ENCODE measurements at regions not wholly inside any gene's neighbourhood (a gene's known extent, or its start where the extent isn't known, plus 50 kb on each side); places are given as distances from the start of the nearest gene placed in this dataset.

DNA sequence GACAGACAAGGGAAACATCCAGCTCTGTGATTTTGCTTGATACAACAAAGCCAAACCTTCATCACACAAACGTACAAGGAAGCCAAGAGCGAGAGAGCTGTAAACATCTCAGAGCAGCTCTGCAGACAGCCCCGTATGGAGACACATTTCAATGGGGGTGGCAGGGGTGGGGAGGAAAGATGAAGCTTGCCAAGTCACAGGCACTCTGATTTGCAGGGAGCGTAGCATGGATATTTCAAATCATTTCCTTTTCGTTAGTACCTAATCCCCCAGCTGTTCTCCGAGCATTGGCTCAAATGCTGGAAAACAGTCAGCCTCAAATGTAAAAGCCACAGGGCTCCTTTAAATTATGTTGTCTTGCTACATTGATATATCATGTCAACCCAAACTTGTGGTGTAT is 458.9 kb upstream of the CADM1 start:
- H3K27me3 ChIP-seq: peaks cover 0 to 4% of the 10 kb centered on the region in 2 donors
- H3K9me3 ChIP-seq: no peaks in the 10 kb centered on the region
- 43 to 53% methylated on average over 6 of the region's 6 CpGs for WGBS, 2 donors
- H3K4me3 ChIP-seq: no peak overlapping the region
- H3K27ac ChIP-seq: no peak overlapping the region
- TF ChIP-seq EP300 (IDR thresholded peaks at IDR 0.05) (no peak), POLR2A (IDR thresholded peaks at IDR 0.05) (no peak)
- TF ChIP-seq, protein P1, sequence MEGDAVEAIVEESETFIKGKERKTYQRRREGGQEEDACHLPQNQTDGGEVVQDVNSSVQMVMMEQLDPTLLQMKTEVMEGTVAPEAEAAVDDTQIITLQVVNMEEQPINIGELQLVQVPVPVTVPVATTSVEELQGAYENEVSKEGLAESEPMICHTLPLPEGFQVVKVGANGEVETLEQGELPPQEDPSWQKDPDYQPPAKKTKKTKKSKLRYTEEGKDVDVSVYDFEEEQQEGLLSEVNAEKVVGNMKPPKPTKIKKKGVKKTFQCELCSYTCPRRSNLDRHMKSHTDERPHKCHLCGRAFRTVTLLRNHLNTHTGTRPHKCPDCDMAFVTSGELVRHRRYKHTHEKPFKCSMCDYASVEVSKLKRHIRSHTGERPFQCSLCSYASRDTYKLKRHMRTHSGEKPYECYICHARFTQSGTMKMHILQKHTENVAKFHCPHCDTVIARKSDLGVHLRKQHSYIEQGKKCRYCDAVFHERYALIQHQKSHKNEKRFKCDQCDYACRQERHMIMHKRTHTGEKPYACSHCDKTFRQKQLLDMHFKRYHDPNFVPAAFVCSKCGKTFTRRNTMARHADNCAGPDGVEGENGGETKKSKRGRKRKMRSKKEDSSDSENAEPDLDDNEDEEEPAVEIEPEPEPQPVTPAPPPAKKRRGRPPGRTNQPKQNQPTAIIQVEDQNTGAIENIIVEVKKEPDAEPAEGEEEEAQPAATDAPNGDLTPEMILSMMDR (IDR thresholded peaks at IDR 0.05): no peak
- H3K36me3 ChIP-seq: no peaks in the 10 kb centered on the region
- no peak for DNase-seq (ENCODE audit: low spot score in 2 of 2)
- H3K4me1 ChIP-seq: peaks cover 0 to 5% (median 0%) of the 10 kb centered on the region in 4 donors

DNA sequence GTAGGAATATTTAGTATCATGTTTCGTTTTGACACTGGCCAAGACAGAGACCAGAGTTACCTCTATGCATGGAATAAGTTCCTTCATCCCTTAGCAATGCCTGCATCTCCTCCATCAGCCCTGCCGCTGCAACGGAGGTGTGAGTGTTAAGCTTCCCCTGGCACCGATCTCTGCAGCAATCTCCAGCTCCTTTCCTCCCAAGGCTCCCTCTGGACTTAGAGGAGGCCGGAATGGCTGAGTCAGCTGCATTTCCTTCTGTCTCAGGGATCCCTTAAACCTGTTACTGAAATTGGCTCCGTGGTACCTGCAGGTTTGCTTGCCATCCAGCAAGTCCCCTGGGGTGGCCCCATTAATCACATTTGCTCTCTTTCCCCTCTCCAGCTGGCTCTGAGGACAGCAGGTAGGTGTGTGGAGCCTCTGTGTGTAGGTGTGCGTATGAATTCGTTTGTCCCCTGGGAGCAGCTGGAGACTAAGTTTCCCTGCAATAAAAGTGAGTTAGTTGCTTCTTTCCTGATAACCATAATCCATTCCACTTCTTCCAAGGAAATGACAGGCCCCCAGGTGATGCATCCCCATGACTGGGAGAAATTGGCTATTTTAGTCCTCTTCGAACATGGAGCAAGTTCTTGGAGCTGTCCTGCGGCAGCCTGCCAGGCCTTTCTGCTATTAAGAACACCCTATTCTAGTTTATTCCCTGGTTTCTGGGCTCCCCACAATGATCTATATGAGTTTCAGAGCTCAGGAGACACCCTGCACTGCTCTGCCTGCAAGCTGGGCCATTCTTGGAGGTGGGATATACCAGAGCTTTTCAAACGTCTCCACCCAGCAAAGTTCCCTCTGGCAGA is 457.2 kb upstream of the CADM1 start:
- 54 to 65% methylated on average over 11 of the region's 11 CpGs for WGBS, 2 donors
- H3K27ac ChIP-seq: no peak overlapping the region
- no peak overlapping the region for H3K4me3 ChIP-seq
- peaks cover 0 to 5% (median 0%) of the 10 kb centered on the region in 4 donors for H3K4me1 ChIP-seq
- peaks cover 0 to 4% of the 10 kb centered on the region in 2 donors for H3K27me3 ChIP-seq
- DNase-seq (ENCODE audit: low spot score in 2 of 2): no peak
- no peaks in the 10 kb centered on the region for H3K36me3 ChIP-seq
- no peak for TF ChIP-seq EP300 (IDR thresholded peaks at IDR 0.05)
- TF ChIP-seq, protein P1 (IDR thresholded peaks at IDR 0.05): no peak
- no peak for TF ChIP-seq POLR2A (IDR thresholded peaks at IDR 0.05)
- no peaks in the 10 kb centered on the region for H3K9me3 ChIP-seq

DNA sequence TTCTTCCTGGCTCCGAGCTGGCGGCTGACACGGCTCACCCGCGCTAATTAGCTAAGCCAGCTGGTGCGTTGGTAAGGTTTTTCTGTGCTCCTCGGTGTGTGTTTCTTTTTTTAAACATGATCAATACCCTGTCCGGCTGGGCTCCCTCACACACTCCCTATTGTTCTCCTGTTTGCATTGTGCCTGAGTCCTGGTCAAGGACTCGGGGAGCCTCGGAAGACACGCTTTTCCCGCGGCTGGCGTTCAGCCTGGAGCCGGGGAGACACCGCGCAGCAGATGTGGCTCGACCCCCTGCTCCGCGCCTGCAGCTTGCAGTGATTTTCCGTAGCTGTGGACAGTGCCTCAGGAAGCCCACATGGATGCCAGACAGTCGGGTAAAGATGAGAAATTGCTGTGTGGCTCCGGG is 454.9 kb upstream of the CADM1 start:
- no peak overlapping the region for H3K27ac ChIP-seq
- no peaks in the 10 kb centered on the region for H3K9me3 ChIP-seq
- WGBS, 2 donors: 65 to 67% methylated on average over 23 of the region's 23 CpGs
- no peaks in the 10 kb centered on the region for H3K36me3 ChIP-seq
- no peak for DNase-seq (ENCODE audit: low spot score in 2 of 2)
- no peak overlapping the region for H3K4me3 ChIP-seq
- TF ChIP-seq EP300 (IDR thresholded peaks at IDR 0.05) (no peak), POLR2A (IDR thresholded peaks at IDR 0.05) (no peak)
- TF ChIP-seq, protein P1 (IDR thresholded peaks at IDR 0.05): no peak
- peaks cover 0 to 4% of the 10 kb centered on the region in 2 donors for H3K27me3 ChIP-seq
- H3K4me1 ChIP-seq: peaks cover 0 to 5% (median 0%) of the 10 kb centered on the region in 4 donors

DNA sequence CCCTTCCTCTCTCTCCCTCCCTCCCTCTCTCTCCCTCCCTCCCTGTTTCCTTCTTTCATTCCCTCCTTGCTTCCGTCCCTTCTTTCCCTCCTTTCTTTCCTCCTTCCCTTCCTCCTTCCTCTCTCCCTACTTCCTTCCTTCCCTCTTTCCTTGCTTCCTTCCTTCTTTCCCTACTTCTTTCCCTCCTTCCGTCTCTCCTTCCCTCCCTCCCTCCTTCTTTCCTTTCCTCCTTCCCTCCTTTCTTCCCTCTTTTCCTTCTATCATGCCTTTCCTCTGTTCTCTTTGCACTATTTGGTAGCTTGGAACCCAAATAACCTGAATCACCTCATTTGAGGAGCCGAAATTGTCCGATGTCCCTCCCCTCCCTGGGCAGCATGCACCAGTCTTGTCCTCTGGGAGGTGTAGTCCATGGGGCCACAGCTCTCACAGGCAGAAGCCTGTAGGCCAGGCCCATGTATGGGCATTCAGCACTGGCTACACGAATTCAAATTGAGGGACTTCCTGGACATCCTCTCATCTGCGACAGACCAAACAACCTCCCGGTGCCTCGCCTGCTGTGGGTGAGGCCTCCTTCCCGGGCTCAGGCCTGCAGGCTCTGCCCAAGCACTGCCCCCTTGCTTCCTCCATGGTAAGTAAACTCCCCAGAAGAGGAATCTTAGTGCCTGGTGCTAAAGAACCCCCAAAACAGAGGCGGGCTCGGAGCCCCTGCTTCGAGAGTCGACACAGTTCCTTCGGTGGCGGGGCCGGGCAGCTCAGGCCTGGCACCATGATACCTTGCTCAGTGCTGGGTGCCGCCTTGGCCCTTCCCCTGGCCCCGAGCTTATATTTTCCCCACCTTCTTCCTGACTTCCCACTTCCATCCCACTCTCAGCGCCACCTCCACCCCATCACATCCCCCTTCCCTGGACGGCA is 454.1 kb upstream of the CADM1 start:
- Histone ChIP-seq H3K27ac (no peak overlapping the region), H3K27me3 (peaks cover 0 to 4% of the 10 kb centered on the region in 2 donors), H3K36me3 (no peaks in the 10 kb centered on the region), H3K9me3 (no peaks in the 10 kb centered on the region), H3K4me3 (no peak overlapping the region), H3K4me1 (peaks cover 0 to 5% (median 0%) of the 10 kb centered on the region in 4 donors)
- 84 to 87% methylated on average over 20 of the region's 20 CpGs for WGBS, 2 donors
- no peak for DNase-seq (ENCODE audit: low spot score in 2 of 2)
- TF ChIP-seq, protein P1 (IDR thresholded peaks at IDR 0.05): no peak
- no peak for TF ChIP-seq POLR2A (IDR thresholded peaks at IDR 0.05)
- TF ChIP-seq EP300 (IDR thresholded peaks at IDR 0.05): no peak
